Common myeloid progenitor, CD34-positive (primary cell): ENCODE measurements at regions not wholly inside any gene's neighbourhood (a gene's known extent, or its start where the extent isn't known, plus 50 kb on each side); places are given as distances from the start of the nearest gene placed in this dataset.

Source experiments
- CTCF ChIA-PET: fragments of 350-600 bp; sonication (Branson Sonifier 250); formaldehyde crosslinking; loops from one replicate; lab custom pipeline; 2021; ENCODE audit warnings: antibody characterized with exemption; lab: Charles Lee
- POLR2A ChIA-PET: fragments of 350-600 bp; sonication (Branson Sonifier 250); formaldehyde crosslinking; loops from one replicate; lab custom pipeline; 2021; ENCODE audit warnings: antibody characterized with exemption; lab: Charles Lee
- DNase-seq, 3 donors: peaks; one replicate each; pipeline versions ENCODE4 v3.0.0 to v3.0.0-alpha.2; 2013
- H3K27ac ChIP-seq, 2 experiments: 1 replicate in 1 of 2; 2 replicates in 1 of 2; pipeline ENCODE4 v1.7.0; 2013; ENCODE audit warnings: inconsistent platforms in 2 of 2, low read length in 2 of 2, mild to moderate bottlenecking in 2 of 2, low read depth in 1 of 2, moderate library complexity in 1 of 2; ENCODE audit not compliant: severe bottlenecking in 2 of 2, insufficient read depth in 1 of 2, poor library complexity in 1 of 2
- H3K27me3 ChIP-seq, 5 experiments: replicated peaks in 2 of 5; 1 replicate in 3 of 5; 2 replicates in 2 of 5; pipeline versions ENCODE4 v1.6.1 to v1.7.0; 2013; ENCODE audit warnings: low read length in 4 of 5, mild to moderate bottlenecking in 2 of 5, moderate library complexity in 2 of 5, inconsistent platforms in 1 of 5; ENCODE audit not compliant: insufficient read depth in 5 of 5, control insufficient read depth in 4 of 5
- H3K36me3 ChIP-seq, 4 experiments: 1 replicate in 2 of 4; 2 replicates in 2 of 4; pipeline versions ENCODE4 v1.6.1 to v1.7.0; 2013; ENCODE audit warnings: low read length in 3 of 4, control low read depth in 1 of 4, mild to moderate bottlenecking in 1 of 4; ENCODE audit not compliant: control insufficient read depth in 4 of 4, insufficient read depth in 4 of 4
- H3K4me1 ChIP-seq, 4 experiments: 1 replicate in 3 of 4; 2 replicates in 1 of 4; pipeline versions ENCODE4 v1.6.1 to v1.7.1; 2013; ENCODE audit warnings: low read length in 3 of 4, mild to moderate bottlenecking in 3 of 4, control low read depth in 1 of 4, inconsistent platforms in 1 of 4, moderate library complexity in 1 of 4; ENCODE audit not compliant: control insufficient read depth in 4 of 4, insufficient read depth in 4 of 4; ENCODE audit errors: control extremely low read depth in 1 of 4
- H3K4me3 ChIP-seq, 7 experiments: 1 replicate in 4 of 7; 2 replicates in 3 of 7; pipeline versions ENCODE4 v1.5.1 to v1.7.0; 2013; ENCODE audit warnings: mild to moderate bottlenecking in 7 of 7, low read length in 6 of 7, moderate library complexity in 6 of 7, inconsistent platforms in 2 of 7, low read depth in 2 of 7, control low read depth in 1 of 7; ENCODE audit not compliant: insufficient read depth in 4 of 7, control insufficient read depth in 1 of 7; ENCODE audit errors: extremely low read depth in 1 of 7
- H3K9me3 ChIP-seq, 5 experiments: 1 replicate in 4 of 5; 2 replicates in 1 of 5; pipeline versions ENCODE4 v1.6.1 to v1.7.1; 2013; ENCODE audit warnings: low read length in 4 of 5, mild to moderate bottlenecking in 2 of 5, inconsistent platforms in 1 of 5, low read depth in 1 of 5, moderate library complexity in 1 of 5; ENCODE audit not compliant: control insufficient read depth in 4 of 5, insufficient read depth in 2 of 5; ENCODE audit errors: control extremely low read depth in 1 of 5
- WGBS: methylation state at CpG from one replicate; pipeline ENCODE4 v1.1.5; 2013; ENCODE audit not compliant: insufficient coverage; 5-methylcytosine and 5-hydroxymethylcytosine counted together

DNA sequence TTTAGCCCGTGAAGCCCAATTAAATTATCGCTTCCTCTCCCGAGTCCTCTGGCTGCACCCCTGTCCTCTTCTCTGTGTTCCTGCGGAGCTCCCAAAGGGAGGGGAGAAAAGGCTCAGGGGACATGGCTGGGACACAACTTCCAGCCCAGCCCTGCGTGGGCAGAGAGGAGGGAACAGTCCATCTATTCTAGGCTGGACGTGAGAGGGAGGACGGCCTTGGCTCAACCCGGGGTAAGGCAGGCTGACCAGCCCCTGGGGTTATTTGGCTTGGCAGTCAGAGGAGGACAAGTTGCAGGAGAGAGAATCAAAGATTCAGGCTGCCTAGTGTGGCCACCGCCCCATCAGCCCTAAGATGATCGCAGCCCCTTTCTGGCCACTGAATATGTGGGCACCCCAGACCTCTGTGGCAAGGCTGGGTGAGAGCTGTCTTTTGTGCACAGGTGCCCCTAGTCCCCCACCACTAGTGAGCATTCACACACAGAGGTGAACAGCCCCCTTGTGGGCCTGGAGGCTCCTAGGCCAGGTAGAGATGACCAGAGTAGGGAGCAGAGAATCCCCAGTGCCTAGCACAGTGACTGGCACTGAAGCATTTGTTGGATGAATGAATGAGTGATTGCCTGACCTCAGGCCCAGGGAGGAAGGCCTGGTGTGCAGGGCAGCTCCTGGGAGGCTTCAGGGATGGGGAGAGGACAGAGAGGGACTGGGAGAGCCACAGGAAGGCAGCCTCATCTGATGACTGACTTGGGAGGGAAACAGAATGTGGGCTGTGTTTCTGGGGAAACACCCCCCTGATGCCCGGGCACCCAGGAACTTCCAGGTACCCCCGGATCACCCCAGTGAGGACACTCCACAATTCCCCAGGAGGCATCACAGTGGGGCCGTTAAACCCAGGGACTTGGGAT lies 133.9 kb downstream of the C9orf50 start:
- POLR2A ChIA-PET = interaction anchor here (0.6 to 0.8 kb wide), 3 partner anchors 10 to 139 kb away, joined by 3 to 4 read pairs (median 3); partner anchors contain the start of gene NTMT1
- peaks cover 0 to under 1% (median 0%) of the 10 kb centered on the region in 4 experiments for H3K36me3 ChIP-seq
- peaks cover 4 to 69% (median 59%) of the 10 kb centered on the region in 4 experiments for H3K4me1 ChIP-seq
- H3K27ac ChIP-seq = peak overlapping the region in 1 of 2 experiments; percentile 12
- no peaks in the 10 kb centered on the region for H3K9me3 ChIP-seq
- no peaks in the 10 kb centered on the region for H3K27me3 ChIP-seq
- 96% methylated on average over 13 of the region's 13 CpGs for WGBS
- CTCF ChIA-PET = interaction anchor here (0.8 to 1.4 kb wide), 4 partner anchors 10 to 27 kb away, joined by 3 to 6 read pairs (median 4); no protein-coding TSS in a partner anchor
- no peak for DNase-seq
- no peak overlapping the region for H3K4me3 ChIP-seq

DNA sequence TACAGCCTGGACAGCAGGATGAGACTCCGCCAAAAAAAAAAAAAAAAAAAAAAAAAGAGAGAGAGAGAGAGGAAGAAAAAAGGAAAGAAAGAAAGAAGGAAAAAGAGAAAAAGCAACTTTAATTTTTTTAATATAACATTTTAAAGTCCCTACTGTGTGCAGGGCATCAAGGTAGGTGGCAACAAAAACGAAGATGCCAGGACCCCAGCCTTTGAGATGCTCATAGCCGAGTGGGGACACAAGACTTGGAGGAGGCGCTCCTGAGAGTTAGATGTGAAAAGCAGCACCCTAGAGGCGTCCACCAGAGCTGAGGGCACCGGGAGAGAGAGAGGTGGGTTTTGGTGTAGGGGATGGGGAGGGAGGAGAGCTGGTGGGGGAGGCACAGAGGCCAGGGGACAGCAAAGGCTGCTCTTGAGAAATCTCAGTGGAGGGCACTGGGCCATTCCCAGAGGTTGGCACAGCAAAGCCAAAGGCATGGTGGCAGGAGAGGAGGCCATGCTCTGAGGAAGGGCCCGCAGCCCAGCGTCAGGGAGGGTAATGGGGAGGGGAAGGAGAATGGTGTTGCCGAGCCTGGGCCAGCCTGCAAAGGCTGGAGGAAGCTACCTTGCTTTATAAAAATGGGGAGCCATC lies 135.6 kb downstream of the C9orf50 start:
- Histone ChIP-seq H3K36me3 (no peaks in the 10 kb centered on the region), H3K4me3 (no peak overlapping the region), H3K9me3 (no peaks in the 10 kb centered on the region), H3K27ac (peak overlapping the region in 1 of 2 experiments; percentile 34), H3K27me3 (no peaks in the 10 kb centered on the region), H3K4me1 (peaks cover 4 to 57% (median 50%) of the 10 kb centered on the region in 4 experiments)
- CTCF ChIA-PET = interaction anchor here (0.9 to 1.3 kb wide), 5 partner anchors 10 to 354 kb away, joined by 3 to 4 read pairs (median 3); no protein-coding TSS in a partner anchor
- POLR2A ChIA-PET = interaction anchor here (0.7 to 1.1 kb wide), 3 partner anchors 25 to 102 kb away, joined by 3 to 4 read pairs (median 3); no protein-coding TSS in a partner anchor
- 87% methylated on average over 7 of the region's 9 CpGs for WGBS
- DNase-seq = no peak

DNA sequence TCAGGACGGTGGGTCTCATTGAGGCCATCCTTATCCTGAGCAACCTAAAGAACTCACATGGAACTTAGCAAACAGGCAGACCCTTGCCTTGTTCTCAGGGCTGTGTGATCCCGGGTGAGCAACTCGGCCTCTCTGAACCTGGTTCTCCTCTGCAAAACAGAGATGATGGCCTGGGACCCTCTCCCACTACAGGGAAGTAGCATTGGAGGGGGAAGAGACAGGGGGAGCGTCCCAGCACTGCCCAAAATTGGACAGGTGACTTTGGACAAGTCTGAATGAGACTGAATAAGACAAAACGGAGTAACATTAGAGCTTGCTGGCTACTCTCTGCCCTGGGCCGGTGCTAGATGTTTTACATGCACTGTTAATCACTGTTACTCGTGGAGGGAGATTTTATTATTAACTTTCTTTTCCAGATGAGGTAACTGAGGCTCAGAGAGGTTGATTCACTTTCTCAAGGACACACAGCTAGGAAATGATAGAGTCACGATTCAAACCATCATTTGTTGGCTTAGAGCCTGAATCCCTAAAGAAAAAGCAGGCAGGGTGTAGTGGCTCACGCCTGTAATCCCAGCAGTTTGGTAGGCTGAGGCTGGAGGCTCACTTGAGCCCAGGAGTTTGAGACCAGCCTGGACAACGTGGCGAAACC lies 136.4 kb downstream of the C9orf50 start:
- DNase-seq = no peak
- Histone ChIP-seq H3K27me3 (no peaks in the 10 kb centered on the region), H3K4me3 (no peak overlapping the region), H3K27ac (no peak overlapping the region), H3K36me3 (no peaks in the 10 kb centered on the region), H3K9me3 (no peaks in the 10 kb centered on the region), H3K4me1 (peaks cover 4 to 50% (median 42%) of the 10 kb centered on the region in 4 experiments)
- 92% methylated on average over 7 of the region's 11 CpGs for WGBS
- ChIA-PET POLR2A (interaction anchor here (1.1 kb wide), 1 partner anchor 24 kb away, joined by 4 read pairs; no protein-coding TSS in a partner anchor), CTCF (interaction anchor here (1.1 to 1.8 kb wide), 3 partner anchors 11 to 353 kb away, joined by 3 to 4 read pairs (median 3); no protein-coding TSS in a partner anchor)

DNA sequence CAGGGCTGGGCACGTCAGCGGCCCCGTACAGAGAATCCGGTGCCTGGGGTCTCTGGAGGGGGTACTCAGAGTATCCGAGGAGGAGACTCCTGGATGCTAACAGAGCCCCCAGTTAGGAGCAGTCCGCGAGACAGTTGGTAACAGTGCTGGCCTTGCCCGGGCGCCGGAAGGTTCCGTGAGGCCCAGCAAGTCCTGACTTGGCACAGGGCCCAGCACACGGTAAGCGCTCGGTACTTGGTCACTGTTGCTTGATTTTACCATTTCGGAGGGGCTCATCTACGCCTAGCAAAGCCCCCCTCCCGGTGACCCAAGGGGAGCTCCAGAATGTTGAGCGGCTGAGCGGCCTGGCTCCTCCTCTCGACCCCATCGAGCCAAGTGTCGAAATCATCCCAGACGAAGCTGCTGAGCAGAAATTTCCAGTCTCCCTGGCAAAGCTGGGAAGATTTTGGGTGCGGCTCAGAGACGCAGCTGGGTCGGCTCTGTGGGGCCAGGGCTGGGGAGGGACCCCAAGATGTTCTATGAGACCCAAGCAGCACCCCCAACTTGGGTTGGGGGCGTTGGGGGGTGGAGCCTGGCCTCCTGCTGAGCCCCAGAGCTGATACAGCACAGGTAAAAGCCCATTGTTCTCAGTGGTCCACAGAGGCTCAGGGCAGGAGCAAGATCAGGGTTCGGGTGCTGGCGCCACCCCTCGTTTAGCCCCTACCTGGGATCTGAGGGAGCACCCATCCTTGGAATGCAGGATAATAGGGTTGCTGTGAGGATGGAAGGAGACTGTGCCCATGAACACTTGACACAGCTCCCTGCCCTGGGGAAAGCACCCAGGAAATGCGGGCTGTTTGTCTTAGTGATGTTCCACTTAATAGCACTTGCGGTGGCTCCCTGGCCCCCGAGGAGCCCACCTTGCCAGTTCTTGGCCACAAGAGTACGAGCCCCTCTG lies 137.2 kb downstream of the C9orf50 start:
- POLR2A ChIA-PET = interaction anchor here (1.1 to 1.9 kb wide), 5 partner anchors 11 to 100 kb away, joined by 4 to 23 read pairs (median 8); no protein-coding TSS in a partner anchor
- Histone ChIP-seq H3K9me3 (no peaks in the 10 kb centered on the region), H3K4me3 (peak overlapping the region in 4 of 7 experiments; percentile 15 to 72 (median 60)), H3K36me3 (no peaks in the 10 kb centered on the region), H3K4me1 (peaks cover 0 to 42% (median 34%) of the 10 kb centered on the region in 4 experiments), H3K27me3 (no peaks in the 10 kb centered on the region), H3K27ac (peak overlapping the region in 1 of 2 experiments; percentile 77)
- DNase-seq = peak in 2 of 3 donors; percentile 46 to 60
- WGBS = 34% methylated on average over 29 of the region's 34 CpGs
- CTCF ChIA-PET = interaction anchor here (0.7 to 2.0 kb wide), 7 partner anchors 9 to 344 kb away, joined by 3 to 6 read pairs (median 3); no protein-coding TSS in a partner anchor

- CTCF ChIA-PET = interaction anchor here (0.8 to 2.0 kb wide), 4 partner anchors 13 to 162 kb away, joined by 3 to 6 read pairs (median 4); no protein-coding TSS in a partner anchor
- Histone ChIP-seq H3K36me3 (no peaks in the 10 kb centered on the region), H3K27ac (peak overlapping the region in 1 of 2 experiments; percentile 77), H3K27me3 (no peaks in the 10 kb centered on the region), H3K4me1 (peaks cover 0 to 36% (median 28%) of the 10 kb centered on the region in 4 experiments), H3K4me3 (peak overlapping the region in 5 of 7 experiments; percentile 15 to 72 (median 59)), H3K9me3 (no peaks in the 10 kb centered on the region)
- POLR2A ChIA-PET = interaction anchor here (0.6 to 1.9 kb wide), 8 partner anchors 10 to 99 kb away, joined by 3 to 23 read pairs (median 4); no protein-coding TSS in a partner anchor
- WGBS = under 1% methylated on average over 44 of the region's 93 CpGs
- DNase-seq = peak in 2 of 3 donors; percentile 60 to 72
These were observed 138.1 kb downstream of the C9orf50 start for GRCh38 chr9:129482521-129483414.
